GM19455 (cell line): ENCODE measurements at regions not wholly inside any gene's neighbourhood (a gene's known extent, or its start where the extent isn't known, plus 50 kb on each side); places are given as distances from the start of the nearest gene placed in this dataset.
"Not testable (repeated sequence)": the region's sequence is repeated elsewhere in the genome, so short reads cannot be mapped to it uniquely, and the experiment has no call there.

Source experiments
- ATAC-seq: cut with Tn5 transposase; IDR thresholded peaks from one replicate; pipeline ENCODE4 v1.9.1; 2021; ENCODE audit not compliant: unreplicated experiment

- ATAC-seq, result no peak
Measured at GRCh38 chr7:124254396-124254795, 221.5 kb upstream of the TMEM229A start.

GRCh38 chr7:124251636-124252035 lies 218.8 kb upstream of the TMEM229A start:
- no peak for ATAC-seq

DNA sequence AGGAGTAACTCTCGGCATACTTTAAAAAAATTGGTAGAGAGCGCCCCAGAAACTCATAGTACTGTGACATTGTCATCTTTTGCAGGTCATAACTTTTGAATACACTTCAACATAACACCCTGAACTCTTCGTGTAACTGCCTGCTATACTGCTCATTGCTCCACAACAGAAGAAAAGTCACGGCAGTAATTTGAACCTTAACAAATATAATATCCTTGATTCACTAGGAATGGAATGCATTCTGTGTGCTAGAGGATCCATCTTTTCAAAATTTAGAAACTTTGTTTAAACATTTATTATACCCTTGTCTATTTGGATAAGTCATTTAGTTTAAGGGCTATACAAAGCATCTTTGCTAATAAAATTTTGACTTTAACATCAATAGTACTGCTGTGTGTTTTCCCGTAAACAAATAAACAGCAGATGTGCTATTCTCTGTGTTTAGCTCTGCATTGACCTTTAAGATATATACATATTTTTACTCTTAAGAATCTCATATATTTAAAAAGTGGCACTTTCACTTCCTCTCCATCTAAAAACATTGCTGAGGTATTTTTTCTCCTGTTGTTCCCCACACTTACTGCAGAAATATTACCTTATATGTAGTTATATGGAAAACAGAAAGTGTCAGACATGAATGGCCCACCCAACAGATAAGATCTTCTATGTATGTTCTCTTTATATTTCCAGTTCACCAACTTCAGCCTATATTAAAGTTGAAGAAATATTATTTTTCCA lies 217.6 kb upstream of the TMEM229A start:
- ATAC-seq, result no peak

- no peak for ATAC-seq
Measured at GRCh38 chr7:124247691-124248090, 214.8 kb upstream of the TMEM229A start.

GRCh38 chr7:124246262-124246863 lies 213.5 kb upstream of the TMEM229A start:
- ATAC-seq, result no peak

GRCh38 chr7:124244469-124244868 lies 211.6 kb upstream of the TMEM229A start:
- ATAC-seq, result not testable (repeated sequence)

DNA sequence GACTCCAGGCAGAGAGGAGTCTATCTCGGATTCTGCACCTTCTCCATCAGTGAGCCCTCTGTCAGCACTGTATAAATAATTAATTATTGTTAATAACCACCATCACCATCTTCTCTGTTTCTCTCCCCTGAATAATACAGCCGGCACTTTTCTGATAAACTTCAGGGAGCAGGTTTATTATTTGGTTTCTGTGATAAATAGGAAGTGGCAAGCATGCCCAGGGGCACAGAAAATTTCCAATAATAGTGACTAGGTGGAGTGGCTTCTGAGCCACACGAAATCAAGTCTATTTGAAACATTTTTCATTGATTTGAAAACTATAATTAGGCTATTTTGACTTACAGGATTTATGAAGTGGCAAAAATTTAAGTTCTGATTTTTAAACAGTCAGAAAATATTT lies 186.8 kb upstream of the TMEM229A start:
- ATAC-seq, result no peak

DNA sequence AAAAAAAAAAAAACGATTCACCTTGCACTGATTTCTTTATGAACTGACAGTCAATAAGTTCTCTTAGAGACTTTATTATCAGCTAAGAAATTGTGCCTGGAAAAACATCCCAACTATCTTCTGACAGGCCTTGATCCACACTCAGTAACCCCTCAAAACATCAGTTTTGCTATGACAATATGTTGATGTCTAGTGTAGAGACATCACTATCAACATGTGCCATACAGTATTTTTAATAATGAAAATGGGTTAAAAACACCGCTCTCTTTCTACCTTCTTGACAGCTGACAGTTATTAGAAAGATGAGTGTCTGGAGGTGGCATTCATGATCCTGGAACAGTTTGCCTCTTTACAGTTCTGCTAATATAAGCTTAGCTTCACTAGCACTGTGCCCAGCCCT lies 175.8 kb upstream of the TMEM229A start:
- ATAC-seq, result no peak

- ATAC-seq, result no peak
Measured at GRCh38 chr7:124208173-124208572, 175.3 kb upstream of the TMEM229A start.

- ATAC-seq, result no peak
Measured at GRCh38 chr7:124205526-124205925, 172.7 kb upstream of the TMEM229A start.

DNA sequence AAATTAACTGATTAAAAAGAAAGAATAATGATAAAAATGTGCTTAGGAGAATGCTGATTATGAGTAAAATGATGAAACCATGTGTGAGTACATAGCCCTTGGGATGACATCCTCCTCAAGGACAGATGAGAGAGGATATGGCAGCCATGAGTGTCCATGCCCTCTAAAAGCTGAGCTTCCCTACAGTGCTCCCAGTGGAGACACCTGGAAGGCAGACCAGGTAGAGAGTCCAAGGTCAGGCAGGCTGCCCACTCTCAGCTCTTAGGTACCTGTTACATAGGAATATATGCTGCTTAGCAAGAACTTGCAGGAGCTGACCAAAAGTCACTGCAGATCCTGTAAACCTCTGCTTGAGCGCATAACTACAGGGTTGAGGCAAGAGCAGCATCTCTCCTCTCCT lies 169.7 kb upstream of the TMEM229A start:
- ATAC-seq, result no peak

- ATAC-seq, result no peak
Measured at GRCh38 chr7:124201768-124202349, 169.0 kb upstream of the TMEM229A start.

GRCh38 chr7:124196519-124196918 lies 163.7 kb upstream of the TMEM229A start:
- no peak for ATAC-seq

GRCh38 chr7:124192885-124193284 lies 160.0 kb upstream of the TMEM229A start:
- ATAC-seq, result no peak

GRCh38 chr7:124191713-124192112 lies 158.8 kb upstream of the TMEM229A start:
- no peak for ATAC-seq

DNA sequence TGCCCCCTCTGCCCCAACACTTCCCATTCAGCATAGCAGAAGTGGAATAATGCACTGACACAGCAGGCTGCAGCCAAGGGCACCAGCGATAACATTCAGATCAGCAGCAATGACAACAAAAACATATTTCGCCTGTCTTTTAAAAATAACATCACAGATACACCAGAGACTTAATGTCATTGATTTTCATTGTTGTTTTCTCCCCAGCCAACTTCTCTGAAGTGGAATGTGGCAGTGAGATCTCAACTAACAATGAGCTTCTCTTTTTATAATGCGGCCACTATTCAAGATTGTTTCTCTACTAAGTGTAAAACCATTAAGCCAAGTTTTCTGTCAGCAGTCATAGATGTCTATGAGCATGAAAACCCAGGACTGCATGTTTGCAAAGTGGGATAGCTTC lies 158.2 kb upstream of the TMEM229A start:
- ATAC-seq, result no peak

DNA sequence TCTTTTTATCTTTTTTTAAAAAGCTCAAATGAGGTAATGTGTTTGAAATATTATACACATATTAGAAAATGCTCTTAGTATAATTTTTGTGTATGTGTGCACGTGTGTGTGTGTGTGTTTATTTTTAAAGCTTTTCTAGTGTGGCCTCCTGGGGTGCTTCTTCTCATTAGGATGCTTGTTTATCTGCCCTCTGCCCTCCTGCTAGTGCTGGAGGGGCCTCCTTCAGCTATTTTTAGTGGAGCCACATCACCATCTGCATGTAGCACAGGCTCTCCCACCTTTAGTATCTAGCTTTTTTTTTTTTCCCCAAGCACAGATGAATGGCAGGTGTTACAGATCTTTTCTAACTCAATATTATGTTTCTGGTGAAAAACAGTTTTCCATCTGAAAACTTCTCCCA lies 155.7 kb upstream of the TMEM229A start:
- no peak for ATAC-seq

DNA sequence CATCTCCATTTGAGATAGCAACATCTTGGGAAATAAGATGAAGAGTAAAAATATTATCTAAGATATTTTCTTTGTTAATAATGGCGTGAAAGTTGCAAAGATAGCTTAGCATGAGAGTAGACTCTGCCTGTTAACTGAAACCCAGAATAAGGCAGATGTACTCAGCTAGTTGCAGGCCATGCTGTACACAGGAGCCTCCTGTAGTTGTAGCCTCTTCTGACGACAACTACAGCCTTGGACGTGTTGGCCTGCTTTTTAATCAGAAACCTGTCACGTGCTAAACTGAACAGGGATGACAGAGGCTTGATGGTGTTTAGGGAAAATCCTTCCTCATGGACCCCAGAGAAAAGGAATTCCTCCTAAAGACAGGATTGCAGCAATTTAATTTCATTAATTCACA lies 155.1 kb upstream of the TMEM229A start:
- no peak for ATAC-seq

DNA sequence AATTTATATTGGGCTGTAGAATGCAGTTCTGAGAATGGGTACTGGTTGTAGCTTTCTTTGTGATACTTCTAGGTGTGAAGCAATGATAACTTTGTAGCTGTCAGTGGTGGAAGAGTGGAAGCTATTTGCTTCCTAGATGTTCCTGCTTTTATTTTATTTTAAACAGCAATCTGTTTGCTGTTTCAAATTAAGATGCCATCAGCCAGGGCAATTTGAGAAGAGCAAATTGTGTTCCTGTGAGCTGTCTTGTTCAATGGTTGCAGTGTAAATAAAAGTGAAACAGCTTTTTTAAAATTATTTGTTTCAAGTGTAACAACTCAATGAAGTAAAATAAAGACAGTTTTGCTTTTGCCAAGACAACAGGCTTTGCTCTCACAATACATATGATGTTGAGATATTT lies 150.8 kb upstream of the TMEM229A start:
- no peak for ATAC-seq

- ATAC-seq, result no peak
Measured at GRCh38 chr7:124179641-124180040, 146.8 kb upstream of the TMEM229A start.

DNA sequence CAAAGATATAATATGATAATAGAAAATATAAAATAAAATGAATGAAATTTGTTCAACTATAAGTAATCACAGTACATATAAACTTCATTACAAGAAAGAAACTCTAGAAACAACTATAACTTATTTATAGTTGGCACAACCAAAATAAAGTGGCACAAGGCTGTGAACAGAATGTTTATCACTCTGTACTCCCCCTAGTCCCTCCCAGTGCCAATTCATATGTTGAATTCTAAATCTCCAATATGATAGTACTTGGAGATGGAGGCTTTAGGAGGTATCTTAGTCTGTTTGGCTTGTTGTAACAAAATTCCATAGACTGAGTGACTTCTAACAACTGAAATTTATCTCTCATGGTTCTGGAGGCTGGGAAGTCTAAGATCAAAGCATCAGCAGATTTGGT lies 145.0 kb upstream of the TMEM229A start:
- no peak for ATAC-seq

- not testable (repeated sequence) for ATAC-seq
Measured at GRCh38 chr7:124171812-124172211, 138.9 kb upstream of the TMEM229A start.
